A673 (cell line): ENCODE measurements at regions not wholly inside any gene's neighbourhood (a gene's known extent, or its start where the extent isn't known, plus 50 kb on each side); places are given as distances from the start of the nearest gene placed in this dataset.

Experiments
- EZH2 ChIP-seq: fragments of 200-600 bp; sonication (generic); IDR thresholded peaks from 2 replicates; pipeline ENCODE4 v1.6.1; 2017; ENCODE audit warnings: borderline replicate concordance, low read depth, mild to moderate bottlenecking, mixed read lengths, antibody characterized with exemption, low read length; ENCODE audit not compliant: poor library complexity, severe bottlenecking
- TF ChIP-seq, protein P1 (sequence below): fragments of 300-800, 200-600 bp; sonication (generic); conservative IDR thresholded peaks from 2 replicates; pipeline ENCODE4 v1.5.1; 2017; ENCODE audit warnings: low read depth, mild to moderate bottlenecking, antibody characterized with exemption, low read length, moderate library complexity, mixed read lengths

DNA sequence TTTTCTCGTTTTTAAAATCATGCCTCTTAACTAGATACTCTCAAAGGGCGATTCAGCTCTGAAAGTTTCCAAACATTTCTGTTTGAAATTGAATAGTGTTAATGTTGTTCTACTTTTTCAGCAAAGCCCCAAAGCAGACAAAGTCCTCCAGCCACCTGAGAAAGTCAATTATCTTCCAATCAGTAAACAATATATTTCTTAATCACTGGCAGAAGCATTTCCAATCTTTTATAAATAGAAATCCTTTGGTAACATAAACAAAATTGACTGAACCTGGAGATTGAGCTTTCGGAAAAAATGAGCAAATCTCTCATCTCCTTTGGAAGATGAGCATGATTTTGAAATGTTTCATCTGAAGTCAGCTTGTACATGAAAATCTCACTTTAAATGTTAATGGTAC, 84.4 kb upstream of the FIBIN start:
- TF ChIP-seq, protein P1, sequence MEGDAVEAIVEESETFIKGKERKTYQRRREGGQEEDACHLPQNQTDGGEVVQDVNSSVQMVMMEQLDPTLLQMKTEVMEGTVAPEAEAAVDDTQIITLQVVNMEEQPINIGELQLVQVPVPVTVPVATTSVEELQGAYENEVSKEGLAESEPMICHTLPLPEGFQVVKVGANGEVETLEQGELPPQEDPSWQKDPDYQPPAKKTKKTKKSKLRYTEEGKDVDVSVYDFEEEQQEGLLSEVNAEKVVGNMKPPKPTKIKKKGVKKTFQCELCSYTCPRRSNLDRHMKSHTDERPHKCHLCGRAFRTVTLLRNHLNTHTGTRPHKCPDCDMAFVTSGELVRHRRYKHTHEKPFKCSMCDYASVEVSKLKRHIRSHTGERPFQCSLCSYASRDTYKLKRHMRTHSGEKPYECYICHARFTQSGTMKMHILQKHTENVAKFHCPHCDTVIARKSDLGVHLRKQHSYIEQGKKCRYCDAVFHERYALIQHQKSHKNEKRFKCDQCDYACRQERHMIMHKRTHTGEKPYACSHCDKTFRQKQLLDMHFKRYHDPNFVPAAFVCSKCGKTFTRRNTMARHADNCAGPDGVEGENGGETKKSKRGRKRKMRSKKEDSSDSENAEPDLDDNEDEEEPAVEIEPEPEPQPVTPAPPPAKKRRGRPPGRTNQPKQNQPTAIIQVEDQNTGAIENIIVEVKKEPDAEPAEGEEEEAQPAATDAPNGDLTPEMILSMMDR = no peak
- TF ChIP-seq EZH2 = no peak
